Smooth muscle cell (in vitro differentiated cells): ENCODE measurements at regions not wholly inside any gene's neighbourhood (a gene's known extent, or its start where the extent isn't known, plus 50 kb on each side); places are given as distances from the start of the nearest gene placed in this dataset.
A peak's percentile ranks its signal among the peaks of the same experiment; 100 is the strongest.

Experiments used
- DNase-seq: peaks from one replicate; lab custom pipeline; 2025; ENCODE audit not compliant: unreplicated experiment; lab: John Stamatoyannopoulos, UW
- H2AFZ ChIP-seq: fragments of 200-600 bp; sonication (generic); 2 replicates; pipeline ENCODE4 v1.6.0; 2016; ENCODE audit warnings: antibody characterized with exemption, low read depth, mild to moderate bottlenecking
- H3F3A ChIP-seq: fragments of 200-600 bp; sonication (generic); 2 replicates; pipeline ENCODE4 v1.6.0; 2017; ENCODE audit warnings: antibody characterized with exemption, low read depth
- H3K27ac ChIP-seq: fragments of 200-600 bp; sonication (generic); 2 replicates; pipeline ENCODE4 v1.5.1; 2016; ENCODE audit warnings: low read depth, mild to moderate bottlenecking
- H3K27me3 ChIP-seq: fragments of 200-600 bp; sonication (generic); 2 replicates; pipeline ENCODE4 v1.6.1; 2016; ENCODE audit warnings: low read depth, mild to moderate bottlenecking
- H3K36me3 ChIP-seq: fragments of 200-600 bp; sonication (generic); 2 replicates; pipeline ENCODE4 v1.5.1; 2016; ENCODE audit warnings: low read depth
- H3K4me1 ChIP-seq: fragments of 200-600 bp; sonication (generic); 2 replicates; pipeline ENCODE4 v1.5.1; 2016; ENCODE audit warnings: low read depth
- H3K4me2 ChIP-seq: fragments of 200-600 bp; sonication (generic); 2 replicates; pipeline ENCODE4 v1.6.0; 2016; ENCODE audit warnings: mild to moderate bottlenecking
- H3K4me3 ChIP-seq: fragments of 200-600 bp; sonication (generic); 2 replicates; pipeline ENCODE4 v1.5.1; 2016; ENCODE audit warnings: mild to moderate bottlenecking
- H3K79me2 ChIP-seq: fragments of 200-600 bp; sonication (generic); 2 replicates; pipeline ENCODE4 v1.6.0; 2016; ENCODE audit warnings: low read depth, mild to moderate bottlenecking
- H3K9ac ChIP-seq: fragments of 200-600 bp; sonication (generic); 2 replicates; pipeline ENCODE4 v1.6.0; 2016; ENCODE audit warnings: low read depth
- H3K9me3 ChIP-seq: fragments of 200-600 bp; sonication (generic); replicated peaks from 2 replicates; pipeline ENCODE4 v1.5.1; 2016; ENCODE audit warnings: low read depth
- H4K20me1 ChIP-seq: fragments of 200-600 bp; sonication (generic); 2 replicates; pipeline ENCODE4 v1.6.0; 2016; ENCODE audit warnings: low read depth
- WGBS: methylation state at CpG from one replicate; pipeline ENCODE4 v1.1.7; 2016; ENCODE audit warnings: low lambda C conversion rate; 5-methylcytosine and 5-hydroxymethylcytosine counted together
- TF ChIP-seq, protein P1 (sequence below): fragments of 200-600 bp; sonication (generic); IDR thresholded peaks from 2 replicates; pipeline ENCODE4 v1.5.1; 2017; ENCODE audit warnings: borderline replicate concordance, mild to moderate bottlenecking, antibody characterized with exemption; ENCODE audit not compliant: insufficient read depth, poor library complexity, severe bottlenecking

DNA sequence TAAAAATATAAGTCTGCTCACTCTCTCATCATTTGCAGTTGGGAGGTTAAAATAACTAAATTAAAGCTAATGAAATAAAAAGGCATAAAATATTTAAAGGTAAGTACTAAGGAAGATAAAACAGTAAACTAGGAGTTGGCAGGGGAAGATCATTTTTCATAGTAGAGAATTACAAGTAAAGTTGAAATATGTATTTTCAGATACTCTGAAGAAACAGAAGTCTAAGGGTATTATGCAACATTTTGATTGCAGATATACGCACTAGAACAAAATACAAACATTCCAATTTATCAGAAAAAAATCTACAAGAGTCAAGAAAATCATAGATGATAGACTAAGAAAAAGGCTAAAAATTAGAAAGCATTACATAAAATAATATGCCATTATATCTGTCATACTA lies 167.6 kb upstream of the CTAGE1 start:
- Histone ChIP-seq H3K79me2 (no peaks in the 10 kb centered on the region), H2AFZ (no peak overlapping the region), H3K9me3 (peaks cover 5% of the 10 kb centered on the region), H3K4me1 (no peaks in the 10 kb centered on the region), H3K36me3 (no peaks in the 10 kb centered on the region), H3K4me3 (no peak overlapping the region), H3K9ac (no peak overlapping the region), H3F3A (no peaks in the 10 kb centered on the region), H3K27ac (no peak overlapping the region), H3K4me2 (no peak overlapping the region), H4K20me1 (no peaks in the 10 kb centered on the region), H3K27me3 (no peaks in the 10 kb centered on the region)
- TF ChIP-seq, protein P1, sequence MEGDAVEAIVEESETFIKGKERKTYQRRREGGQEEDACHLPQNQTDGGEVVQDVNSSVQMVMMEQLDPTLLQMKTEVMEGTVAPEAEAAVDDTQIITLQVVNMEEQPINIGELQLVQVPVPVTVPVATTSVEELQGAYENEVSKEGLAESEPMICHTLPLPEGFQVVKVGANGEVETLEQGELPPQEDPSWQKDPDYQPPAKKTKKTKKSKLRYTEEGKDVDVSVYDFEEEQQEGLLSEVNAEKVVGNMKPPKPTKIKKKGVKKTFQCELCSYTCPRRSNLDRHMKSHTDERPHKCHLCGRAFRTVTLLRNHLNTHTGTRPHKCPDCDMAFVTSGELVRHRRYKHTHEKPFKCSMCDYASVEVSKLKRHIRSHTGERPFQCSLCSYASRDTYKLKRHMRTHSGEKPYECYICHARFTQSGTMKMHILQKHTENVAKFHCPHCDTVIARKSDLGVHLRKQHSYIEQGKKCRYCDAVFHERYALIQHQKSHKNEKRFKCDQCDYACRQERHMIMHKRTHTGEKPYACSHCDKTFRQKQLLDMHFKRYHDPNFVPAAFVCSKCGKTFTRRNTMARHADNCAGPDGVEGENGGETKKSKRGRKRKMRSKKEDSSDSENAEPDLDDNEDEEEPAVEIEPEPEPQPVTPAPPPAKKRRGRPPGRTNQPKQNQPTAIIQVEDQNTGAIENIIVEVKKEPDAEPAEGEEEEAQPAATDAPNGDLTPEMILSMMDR, result no peak
- DNase-seq, result no peak
- WGBS, result 93% methylated on average over 1 of the region's 1 CpG

DNA sequence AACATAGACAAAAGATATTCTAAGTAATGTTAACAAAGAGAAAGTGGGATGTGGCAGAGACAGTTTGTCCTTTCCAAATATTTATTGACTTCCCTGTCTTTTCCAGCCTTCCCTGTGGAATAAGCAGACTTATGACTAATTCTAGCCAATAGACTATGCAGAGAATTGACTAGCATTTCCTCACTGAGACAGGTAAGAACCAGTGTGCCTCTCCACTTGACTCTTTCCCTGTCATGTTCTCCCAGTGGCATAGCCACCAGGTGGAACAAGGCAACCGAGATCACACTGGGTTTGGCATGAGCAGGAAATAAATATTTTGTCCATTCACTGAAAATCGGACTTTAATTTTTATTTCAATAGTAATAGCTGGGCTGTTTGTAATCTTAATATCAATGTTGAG lies 168.1 kb upstream of the CTAGE1 start:
- DNase-seq, result no peak
- no peaks in the 10 kb centered on the region for H3F3A ChIP-seq

DNA sequence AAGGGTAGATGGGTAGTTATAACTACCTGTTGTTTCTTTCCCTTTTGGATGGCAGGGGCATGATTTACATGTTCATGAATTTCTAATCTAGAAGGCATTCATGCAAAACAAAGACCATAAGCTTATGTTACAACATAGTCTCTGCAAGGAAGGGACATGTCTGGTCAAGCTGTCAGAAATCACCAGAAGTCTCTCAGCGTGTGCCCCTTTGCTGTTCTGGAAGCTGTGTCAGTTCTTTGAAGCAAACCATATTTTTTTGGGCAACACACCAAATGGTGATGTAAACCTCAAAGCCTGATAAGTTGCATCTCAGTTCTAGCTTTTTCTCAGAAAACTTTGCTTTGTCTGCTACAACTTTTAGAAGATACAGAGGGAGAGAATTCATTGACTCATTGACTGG lies 173.5 kb upstream of the CTAGE1 start:
- Histone ChIP-seq H3K9me3 (peaks cover 5% of the 10 kb centered on the region), H4K20me1 (no peaks in the 10 kb centered on the region), H3K36me3 (no peaks in the 10 kb centered on the region), H3K9ac (no peak overlapping the region), H2AFZ (peak overlapping the region; percentile 78), H3K4me1 (no peaks in the 10 kb centered on the region), H3K79me2 (no peaks in the 10 kb centered on the region), H3F3A (peaks cover 4% of the 10 kb centered on the region), H3K4me2 (no peak overlapping the region), H3K4me3 (no peak overlapping the region), H3K27ac (peak overlapping the region; percentile 30), H3K27me3 (no peaks in the 10 kb centered on the region)
- TF ChIP-seq, protein P1, result no peak
- WGBS, result 25% methylated on average over 1 of the region's 1 CpG
- no peak for DNase-seq

More for the DNA sequence above, 168.1 kb upstream of the CTAGE1 start:
- Histone ChIP-seq H3K4me3 (no peak overlapping the region), H3K4me1 (no peaks in the 10 kb centered on the region), H3K4me2 (no peak overlapping the region), H3K79me2 (no peaks in the 10 kb centered on the region), H3K9ac (no peak overlapping the region), H3K9me3 (peaks cover 5% of the 10 kb centered on the region), H2AFZ (no peak overlapping the region), H3K27ac (no peak overlapping the region), H3K27me3 (no peaks in the 10 kb centered on the region), H4K20me1 (no peaks in the 10 kb centered on the region), H3K36me3 (no peaks in the 10 kb centered on the region)
- 79% methylated on average over 2 of the region's 2 CpGs for WGBS
- TF ChIP-seq, protein P1, result no peak

DNA sequence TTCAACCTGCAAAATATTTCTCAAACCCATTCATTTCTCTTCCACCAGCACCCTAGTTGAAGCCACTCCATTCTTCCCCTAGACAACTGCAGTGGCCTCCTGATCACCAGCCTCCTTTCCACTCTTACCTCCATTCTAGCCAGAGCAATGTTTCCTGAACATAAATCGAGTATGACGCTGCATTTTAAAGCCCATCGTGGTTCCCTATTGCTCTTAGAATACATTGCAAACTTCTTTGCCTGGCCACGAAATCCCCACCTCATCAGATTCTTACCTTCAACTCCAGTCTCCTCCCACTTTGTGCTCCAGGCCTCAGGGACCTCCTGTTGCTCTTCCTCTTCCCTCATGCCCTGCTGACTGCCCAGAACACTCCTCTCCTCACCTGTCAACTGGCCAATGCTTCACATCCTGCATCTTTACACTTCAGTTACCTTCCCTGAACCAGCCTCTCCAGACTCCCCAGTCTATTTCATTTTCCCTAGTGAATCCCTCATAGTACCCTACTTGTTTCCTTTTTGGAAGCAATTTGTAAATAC lies 176.5 kb upstream of the CTAGE1 start:
- H3K27ac ChIP-seq, result no peak overlapping the region
- no peak overlapping the region for H2AFZ ChIP-seq
- no peaks in the 10 kb centered on the region for H3K36me3 ChIP-seq
- no peaks in the 10 kb centered on the region for H3K27me3 ChIP-seq
- TF ChIP-seq, protein P1, result no peak
- no peaks in the 10 kb centered on the region for H3K4me1 ChIP-seq
- 90% methylated on average over 4 of the region's 4 CpGs for WGBS
- no peak for DNase-seq
- no peaks in the 10 kb centered on the region for H3K79me2 ChIP-seq
- no peak overlapping the region for H3K4me3 ChIP-seq
- no peaks in the 10 kb centered on the region for H3K9me3 ChIP-seq
- H3K4me2 ChIP-seq, result no peak overlapping the region
- no peak overlapping the region for H3K9ac ChIP-seq
- H4K20me1 ChIP-seq, result no peaks in the 10 kb centered on the region
- H3F3A ChIP-seq, result peaks cover 4% of the 10 kb centered on the region
